WI38 (cell line): ENCODE measurements at regions not wholly inside any gene's neighbourhood (a gene's known extent, or its start where the extent isn't known, plus 50 kb on each side); places are given as distances from the start of the nearest gene placed in this dataset.

Experiments
- H3K4me3 ChIP-seq: 2 replicates; pipeline ENCODE4 v1.5.1; 2011; ENCODE audit warnings: low read depth, mild to moderate bottlenecking, control low read depth, low read length
- CTCF ChIP-seq: IDR thresholded peaks from 2 replicates; pipeline ENCODE4 v1.5.1; 2012; ENCODE audit warnings: low read depth, mild to moderate bottlenecking, control low read depth, low read length

- no peak for TF ChIP-seq CTCF
These were observed 149.2 kb upstream of the TWIST2 start for GRCh38 chr2:238698451-238699306.

GRCh38 chr2:238699307-238700116 lies 148.4 kb upstream of the TWIST2 start:
- no peak overlapping the region for H3K4me3 ChIP-seq
- no peak for TF ChIP-seq CTCF

More at GRCh38 chr2:238698451-238699306, 149.2 kb upstream of the TWIST2 start:
- H3K4me3 ChIP-seq, result no peak overlapping the region

- TF ChIP-seq CTCF, result no peak
- no peak overlapping the region for H3K4me3 ChIP-seq
These were observed 147.8 kb upstream of the TWIST2 start for GRCh38 chr2:238700117-238700457.

- TF ChIP-seq CTCF, result no peak
- no peak overlapping the region for H3K4me3 ChIP-seq
These were observed 147.2 kb upstream of the TWIST2 start for GRCh38 chr2:238700506-238701340.

GRCh38 chr2:238701341-238702206 lies 146.3 kb upstream of the TWIST2 start:
- TF ChIP-seq CTCF, result no peak
- no peak overlapping the region for H3K4me3 ChIP-seq

GRCh38 chr2:238702276-238703052 lies 145.4 kb upstream of the TWIST2 start:
- no peak overlapping the region for H3K4me3 ChIP-seq
- TF ChIP-seq CTCF, result no peak
